AG09319 (cell line): ENCODE measurements at regions not wholly inside any gene's neighbourhood (a gene's known extent, or its start where the extent isn't known, plus 50 kb on each side); places are given as distances from the start of the nearest gene placed in this dataset.

Experiments used
- DNase-seq: peaks from one replicate; pipeline ENCODE4 v3.0.0-alpha.2; 2010; ENCODE audit warnings: low read depth; ENCODE audit errors: extremely low read depth
- TF ChIP-seq, protein P1 (sequence below): IDR thresholded peaks from 2 replicates; pipeline ENCODE4 v1.5.1; 2011; ENCODE audit warnings: low read depth, mild to moderate bottlenecking, inconsistent platforms, low read length, moderate library complexity

- DNase-seq = no peak
- TF ChIP-seq, protein P1, sequence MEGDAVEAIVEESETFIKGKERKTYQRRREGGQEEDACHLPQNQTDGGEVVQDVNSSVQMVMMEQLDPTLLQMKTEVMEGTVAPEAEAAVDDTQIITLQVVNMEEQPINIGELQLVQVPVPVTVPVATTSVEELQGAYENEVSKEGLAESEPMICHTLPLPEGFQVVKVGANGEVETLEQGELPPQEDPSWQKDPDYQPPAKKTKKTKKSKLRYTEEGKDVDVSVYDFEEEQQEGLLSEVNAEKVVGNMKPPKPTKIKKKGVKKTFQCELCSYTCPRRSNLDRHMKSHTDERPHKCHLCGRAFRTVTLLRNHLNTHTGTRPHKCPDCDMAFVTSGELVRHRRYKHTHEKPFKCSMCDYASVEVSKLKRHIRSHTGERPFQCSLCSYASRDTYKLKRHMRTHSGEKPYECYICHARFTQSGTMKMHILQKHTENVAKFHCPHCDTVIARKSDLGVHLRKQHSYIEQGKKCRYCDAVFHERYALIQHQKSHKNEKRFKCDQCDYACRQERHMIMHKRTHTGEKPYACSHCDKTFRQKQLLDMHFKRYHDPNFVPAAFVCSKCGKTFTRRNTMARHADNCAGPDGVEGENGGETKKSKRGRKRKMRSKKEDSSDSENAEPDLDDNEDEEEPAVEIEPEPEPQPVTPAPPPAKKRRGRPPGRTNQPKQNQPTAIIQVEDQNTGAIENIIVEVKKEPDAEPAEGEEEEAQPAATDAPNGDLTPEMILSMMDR = no peak
These were observed 266.8 kb upstream of the PUDP start for GRCh38 chrX:7414753-7415152.

DNA sequence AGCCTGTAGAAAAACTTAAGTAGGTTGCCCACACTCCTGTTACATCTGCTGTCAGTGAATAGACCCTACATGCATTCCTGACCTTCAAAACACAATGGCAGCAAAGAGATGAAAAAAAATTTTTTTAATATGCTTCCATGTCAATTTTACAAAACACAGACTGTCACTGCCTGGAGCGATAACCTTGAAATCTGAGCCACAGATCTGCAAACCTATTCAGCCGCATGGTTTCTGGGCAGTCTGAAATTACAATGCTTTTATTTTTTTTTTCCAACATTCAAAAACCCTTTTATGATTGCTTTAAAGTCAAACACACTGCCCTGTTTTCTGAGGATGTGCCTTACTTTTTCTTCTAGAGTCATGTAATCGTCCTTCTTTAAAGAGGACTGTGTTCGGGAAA, 264.9 kb upstream of the PUDP start:
- TF ChIP-seq, protein P1 = no peak
- no peak for DNase-seq

- DNase-seq = no peak
- TF ChIP-seq, protein P1 = no peak
These were observed 261.9 kb upstream of the PUDP start for GRCh38 chrX:7409866-7410265.

- no peak for DNase-seq
- TF ChIP-seq, protein P1 = no peak
These were observed 251.4 kb upstream of the PUDP start for GRCh38 chrX:7399373-7399772.

DNA sequence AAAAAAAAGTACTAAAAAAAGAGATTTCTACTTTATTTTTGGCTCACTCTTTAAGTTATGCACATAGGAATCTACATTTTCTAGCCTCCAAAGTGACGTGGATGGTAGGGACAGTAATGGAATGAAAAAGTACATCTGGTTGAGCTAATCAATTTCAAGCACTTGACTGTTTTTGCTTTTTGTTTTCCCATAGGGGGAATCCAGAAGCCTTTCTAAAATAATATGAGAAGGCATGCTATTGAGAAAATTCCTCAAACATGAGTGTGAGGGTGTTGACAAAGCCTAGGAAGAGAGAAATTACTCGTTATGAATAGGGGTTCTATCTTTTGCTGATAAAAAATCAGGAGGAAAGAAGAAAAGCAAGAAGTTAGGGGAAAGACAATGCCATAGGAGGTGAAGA, 242.5 kb upstream of the PUDP start:
- TF ChIP-seq, protein P1 = no peak
- DNase-seq = no peak

- TF ChIP-seq, protein P1 = no peak
- DNase-seq = no peak
These were observed 241.6 kb upstream of the PUDP start for GRCh38 chrX:7389576-7389975.

DNA sequence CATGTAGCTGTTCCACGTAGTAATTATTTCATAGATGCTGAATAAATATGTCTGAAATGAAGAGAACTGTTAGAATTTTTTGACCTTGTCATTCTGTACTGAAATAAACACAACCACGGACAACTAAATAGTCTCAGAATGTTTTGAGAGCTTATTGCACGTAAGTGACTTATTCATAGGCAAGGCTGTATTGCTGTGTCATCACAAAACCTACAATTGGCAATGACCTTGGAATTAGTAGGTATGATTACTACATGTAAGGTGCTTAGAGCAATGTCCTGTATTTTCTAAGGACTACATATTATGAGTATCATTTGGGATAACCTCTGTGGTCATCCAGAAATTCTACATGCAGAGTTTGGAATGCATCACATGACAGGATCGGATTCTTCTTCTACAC, 237.2 kb upstream of the PUDP start:
- no peak for DNase-seq
- TF ChIP-seq, protein P1 = no peak
